Left lung (tissue), 4 donors: ENCODE measurements at regions not wholly inside any gene's neighbourhood (a gene's known extent, or its start where the extent isn't known, plus 50 kb on each side); places are given as distances from the start of the nearest gene placed in this dataset.

Source experiments
- ATAC-seq: fragments of 200-7000 bp; cut with Tn5 transposase; one replicate; pipeline ENCODE4 v1.9.1; 2020; ENCODE audit warnings: moderate library complexity
- DNase-seq, 4 donors: peaks; one replicate each; pipeline ENCODE4 v3.0.0-alpha.2; 2013 to 2020
- H3K27ac ChIP-seq, 2 donors: fragments of 200-600 bp; sonication (generic) in 1 of 2; one replicate each; pipeline versions ENCODE4 v1.5.0 to v1.8.0; 2020 to 2021
- H3K27me3 ChIP-seq, 2 donors: fragments of 200-600 bp; sonication (generic) in 1 of 2; one replicate each; pipeline versions ENCODE4 v1.5.0 to v1.8.0; 2020 to 2021
- H3K36me3 ChIP-seq, 2 donors: fragments of 200-600 bp; sonication (generic) in 1 of 2; one replicate each; pipeline versions ENCODE4 v1.5.0 to v1.8.0; 2020 to 2021
- H3K4me1 ChIP-seq, 2 donors: fragments of 200-600 bp; one replicate each; pipeline ENCODE4 v1.8.0; 2021
- H3K4me3 ChIP-seq, 2 donors: fragments of 200-600 bp; sonication (generic) in 1 of 2; one replicate each; pipeline versions ENCODE4 v1.5.0 to v1.8.0; 2020 to 2021; ENCODE audit warnings: mild to moderate bottlenecking in 1 of 2
- H3K9me3 ChIP-seq, 2 donors: fragments of 200-600 bp; sonication (generic) in 1 of 2; one replicate each; pipeline versions ENCODE4 v1.5.0 to v1.8.0; 2020 to 2021
- CTCF ChIP-seq, 2 donors: fragments of 200-600 bp; sonication (generic) in 1 of 2; IDR thresholded peaks; one replicate each; pipeline versions ENCODE4 v1.5.0 to v1.8.0; 2021; ENCODE audit warnings: antibody characterized with exemption in 2 of 2
- intact Hi-C, 2 donors: fragments of 100-400 bp; cut with DNase I; formaldehyde crosslinking; loops; one replicate each; pipeline versions ENCODE4 v1.11.2 to v1.14.2; 2022
- donor health status: DM: no; HTN: yes; CAD: no.
- donor health status: DM: no; HTN: no; CAD: no.

GRCh38 chr21:22201669-22202068, 1203.5 kb downstream of the NCAM2 start:
- no peak for DNase-seq
- Histone ChIP-seq H3K27ac (no peak overlapping the region), H3K9me3 (no peaks in the 10 kb centered on the region), H3K27me3 (no peaks in the 10 kb centered on the region), H3K4me3 (no peak overlapping the region), H3K4me1 (no peaks in the 10 kb centered on the region), H3K36me3 (no peaks in the 10 kb centered on the region)
- no peak for ATAC-seq
- intact Hi-C loops = no loop called here
- TF ChIP-seq CTCF (IDR thresholded peaks at IDR 0.05) = no peak

- Histone ChIP-seq H3K9me3 (peaks cover 0 to 7% of the 10 kb centered on the region in 2 donors), H3K4me3 (no peak overlapping the region), H3K4me1 (no peaks in the 10 kb centered on the region), H3K27ac (no peak overlapping the region), H3K27me3 (no peaks in the 10 kb centered on the region), H3K36me3 (no peaks in the 10 kb centered on the region)
- intact Hi-C loops = no loop called here
- TF ChIP-seq CTCF (IDR thresholded peaks at IDR 0.05) = no peak
- ATAC-seq (no peak), DNase-seq (no peak)
These were observed 1211.1 kb downstream of the NCAM2 start for GRCh38 chr21:22209304-22209700.

DNA sequence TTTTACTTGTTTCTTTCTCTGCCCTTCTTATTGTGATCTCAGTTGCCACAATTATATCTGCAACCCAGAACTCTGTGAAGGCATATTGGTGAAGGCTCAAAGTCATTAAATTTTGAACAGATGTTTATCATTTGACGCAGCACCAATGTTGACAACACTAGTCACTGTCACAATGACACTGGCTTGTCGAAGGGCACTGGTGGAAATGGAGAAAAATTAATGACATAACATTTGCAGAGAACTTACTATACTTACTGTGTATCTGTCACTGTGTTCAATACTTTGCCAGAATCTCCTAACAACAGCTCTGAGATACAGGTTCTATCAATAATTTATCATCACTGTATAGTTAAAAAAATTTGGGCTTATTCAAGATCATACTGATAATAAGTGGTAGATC, 1213.7 kb downstream of the NCAM2 start:
- intact Hi-C loops = no loop called here
- no peak overlapping the region for H3K27ac ChIP-seq

DNA sequence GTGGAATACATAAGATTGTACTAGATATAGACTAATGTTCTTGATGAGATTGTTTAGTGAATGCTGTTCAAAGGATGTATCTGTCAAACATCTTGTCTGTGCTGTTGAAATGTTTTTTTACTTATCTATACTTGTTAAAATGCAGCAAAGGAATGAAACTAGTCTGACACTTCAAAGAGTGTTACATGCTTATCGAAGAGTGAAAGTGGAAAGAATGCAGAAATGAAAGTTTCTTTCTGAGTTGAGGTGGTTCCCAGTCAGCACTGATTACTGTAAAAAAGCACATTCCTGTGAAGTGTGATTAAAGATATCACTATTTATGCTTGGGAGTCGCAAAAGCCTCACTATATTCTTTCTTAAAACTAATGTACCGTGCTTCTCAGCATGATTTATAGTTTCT, 1225.2 kb downstream of the NCAM2 start:
- DNase-seq (no peak), ATAC-seq (no peak)
- intact Hi-C loops = no loop called here
- H3K9me3 ChIP-seq = peaks cover 0 to 4% of the 10 kb centered on the region in 2 donors
- H3K36me3 ChIP-seq = no peaks in the 10 kb centered on the region
- TF ChIP-seq CTCF (IDR thresholded peaks at IDR 0.05) = no peak
- no peak overlapping the region for H3K4me3 ChIP-seq
- H3K27me3 ChIP-seq = no peaks in the 10 kb centered on the region
- no peaks in the 10 kb centered on the region for H3K4me1 ChIP-seq
- H3K27ac ChIP-seq = no peak overlapping the region

More for the DNA sequence above, 1213.7 kb downstream of the NCAM2 start:
- Histone ChIP-seq H3K27me3 (no peaks in the 10 kb centered on the region), H3K4me3 (no peak overlapping the region), H3K9me3 (peaks cover 0 to 9% of the 10 kb centered on the region in 2 donors), H3K36me3 (no peaks in the 10 kb centered on the region), H3K4me1 (no peaks in the 10 kb centered on the region)
- DNase-seq (no peak), ATAC-seq (no peak)
- no peak for TF ChIP-seq CTCF (IDR thresholded peaks at IDR 0.05)

GRCh38 chr21:22224261-22224660, 1226.1 kb downstream of the NCAM2 start:
- DNase-seq (no peak), ATAC-seq (no peak)
- Histone ChIP-seq H3K4me3 (no peak overlapping the region), H3K27me3 (no peaks in the 10 kb centered on the region), H3K9me3 (no peaks in the 10 kb centered on the region), H3K27ac (no peak overlapping the region), H3K4me1 (no peaks in the 10 kb centered on the region), H3K36me3 (no peaks in the 10 kb centered on the region)
- intact Hi-C loops = no loop called here
- no peak for TF ChIP-seq CTCF (IDR thresholded peaks at IDR 0.05)
